ENCODE measurements at regions not wholly inside any gene's neighbourhood (a gene's known extent, or its start where the extent isn't known, plus 50 kb on each side); places are given as distances from the start of the nearest gene placed in this dataset.
"Not testable (repeated sequence)": the region's sequence is repeated elsewhere in the genome, so short reads cannot be mapped to it uniquely, and the experiment has no call there.

GRCh38 chr1:120648915-120649623 is 74.7 kb upstream of the NBPF26 start:
- not testable (repeated sequence) for H3K36me3 ChIP-seq (ENCODE audit: control insufficient read depth, insufficient read depth, low read length); H3K9me3 ChIP-seq (ENCODE audit: control insufficient read depth, insufficient read depth, low read depth, low read length)

DNA sequence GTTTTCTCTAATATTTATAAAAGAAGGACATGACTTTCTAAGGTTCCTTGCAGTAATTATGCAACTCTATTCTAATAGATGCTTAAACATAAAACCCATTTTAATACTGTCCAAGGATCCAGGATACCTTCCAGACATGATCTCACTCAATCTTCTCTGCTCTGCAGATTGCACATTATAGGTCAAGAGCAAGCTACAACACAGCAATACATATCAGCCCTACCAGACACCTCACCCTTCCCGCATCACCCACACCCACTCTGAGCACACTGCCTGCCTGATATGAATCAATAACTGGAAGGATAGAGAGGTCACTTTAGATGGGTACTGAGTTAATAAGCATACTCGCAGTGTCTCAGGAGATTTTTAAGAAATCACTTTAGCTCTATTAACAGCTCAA is 74.0 kb upstream of the NBPF26 start:
- not testable (repeated sequence) for H3K4me1 ChIP-seq (ENCODE audit: control insufficient read depth, insufficient read depth, low read length); H3K4me3 ChIP-seq (ENCODE audit: low read depth, low read length); H3K9me3 ChIP-seq (ENCODE audit: control insufficient read depth, insufficient read depth, low read depth, low read length); H3K27me3 ChIP-seq (ENCODE audit: control insufficient read depth, insufficient read depth, low read length); H3K9ac ChIP-seq (ENCODE audit: low read length); H3K27ac ChIP-seq (ENCODE audit: low read depth, low read length); H3K36me3 ChIP-seq (ENCODE audit: control insufficient read depth, insufficient read depth, low read length)

More at GRCh38 chr1:120648915-120649623, 74.7 kb upstream of the NBPF26 start:
- H3K27me3 ChIP-seq (ENCODE audit: control insufficient read depth, insufficient read depth, low read length); H3K9ac ChIP-seq (ENCODE audit: low read length); H3K4me1 ChIP-seq (ENCODE audit: control insufficient read depth, insufficient read depth, low read length); H3K4me3 ChIP-seq (ENCODE audit: low read depth, low read length); H3K27ac ChIP-seq (ENCODE audit: low read depth, low read length): not testable (repeated sequence)

DNA sequence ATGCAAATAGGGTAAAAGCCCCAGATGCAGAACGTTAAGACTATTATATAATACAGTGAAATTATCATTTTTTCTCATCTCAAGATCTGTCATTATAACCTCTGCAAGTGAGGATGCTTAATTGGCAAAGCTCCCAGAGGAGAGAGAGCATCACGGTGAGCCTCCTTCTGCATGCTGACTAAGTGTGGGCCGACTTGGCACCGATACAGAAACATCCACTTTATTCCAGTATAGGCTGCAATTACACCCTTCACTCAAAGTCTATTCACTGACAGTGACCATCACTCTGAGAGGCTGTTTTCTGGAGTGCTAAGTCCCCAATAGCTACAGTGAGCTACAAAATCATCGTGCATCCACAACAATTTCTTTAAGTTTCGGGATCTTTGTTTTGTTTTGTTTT is 69.6 kb upstream of the NBPF26 start:
- not testable (repeated sequence) for H3K4me1 ChIP-seq (ENCODE audit: control insufficient read depth, insufficient read depth, low read length); H3K9me3 ChIP-seq (ENCODE audit: control insufficient read depth, insufficient read depth, low read depth, low read length); H3K27ac ChIP-seq (ENCODE audit: low read depth, low read length); H3K36me3 ChIP-seq (ENCODE audit: control insufficient read depth, insufficient read depth, low read length); H3K27me3 ChIP-seq (ENCODE audit: control insufficient read depth, insufficient read depth, low read length); H3K9ac ChIP-seq (ENCODE audit: low read length); H3K4me3 ChIP-seq (ENCODE audit: low read depth, low read length)

- H3K9ac ChIP-seq (ENCODE audit: low read length); H3K4me3 ChIP-seq (ENCODE audit: low read depth, low read length); H3K36me3 ChIP-seq (ENCODE audit: control insufficient read depth, insufficient read depth, low read length); H3K4me1 ChIP-seq (ENCODE audit: control insufficient read depth, insufficient read depth, low read length); H3K9me3 ChIP-seq (ENCODE audit: control insufficient read depth, insufficient read depth, low read depth, low read length); H3K27me3 ChIP-seq (ENCODE audit: control insufficient read depth, insufficient read depth, low read length); H3K27ac ChIP-seq (ENCODE audit: low read depth, low read length): not testable (repeated sequence)
These were observed 68.4 kb upstream of the NBPF26 start for GRCh38 chr1:120655394-120655793.

- H3K4me1 ChIP-seq (ENCODE audit: control insufficient read depth, insufficient read depth, low read length); H3K9ac ChIP-seq (ENCODE audit: low read length); H3K4me3 ChIP-seq (ENCODE audit: low read depth, low read length); H3K9me3 ChIP-seq (ENCODE audit: control insufficient read depth, insufficient read depth, low read depth, low read length); H3K27ac ChIP-seq (ENCODE audit: low read depth, low read length); H3K36me3 ChIP-seq (ENCODE audit: control insufficient read depth, insufficient read depth, low read length); H3K27me3 ChIP-seq (ENCODE audit: control insufficient read depth, insufficient read depth, low read length): not testable (repeated sequence)
These were observed 67.6 kb upstream of the NBPF26 start for GRCh38 chr1:120656116-120656515.

- H3K9me3 ChIP-seq (ENCODE audit: control insufficient read depth, insufficient read depth, low read depth, low read length); H3K27ac ChIP-seq (ENCODE audit: low read depth, low read length); H3K4me1 ChIP-seq (ENCODE audit: control insufficient read depth, insufficient read depth, low read length); H3K9ac ChIP-seq (ENCODE audit: low read length); H3K4me3 ChIP-seq (ENCODE audit: low read depth, low read length); H3K36me3 ChIP-seq (ENCODE audit: control insufficient read depth, insufficient read depth, low read length); H3K27me3 ChIP-seq (ENCODE audit: control insufficient read depth, insufficient read depth, low read length): not testable (repeated sequence)
These were observed 65.9 kb upstream of the NBPF26 start for GRCh38 chr1:120657804-120658203.

- H3K4me3 ChIP-seq (ENCODE audit: low read depth, low read length); H3K36me3 ChIP-seq (ENCODE audit: control insufficient read depth, insufficient read depth, low read length); H3K27ac ChIP-seq (ENCODE audit: low read depth, low read length); H3K27me3 ChIP-seq (ENCODE audit: control insufficient read depth, insufficient read depth, low read length); H3K9ac ChIP-seq (ENCODE audit: low read length); H3K9me3 ChIP-seq (ENCODE audit: control insufficient read depth, insufficient read depth, low read depth, low read length); H3K4me1 ChIP-seq (ENCODE audit: control insufficient read depth, insufficient read depth, low read length): not testable (repeated sequence)
These were observed 65.1 kb upstream of the NBPF26 start for GRCh38 chr1:120658622-120659021.

DNA sequence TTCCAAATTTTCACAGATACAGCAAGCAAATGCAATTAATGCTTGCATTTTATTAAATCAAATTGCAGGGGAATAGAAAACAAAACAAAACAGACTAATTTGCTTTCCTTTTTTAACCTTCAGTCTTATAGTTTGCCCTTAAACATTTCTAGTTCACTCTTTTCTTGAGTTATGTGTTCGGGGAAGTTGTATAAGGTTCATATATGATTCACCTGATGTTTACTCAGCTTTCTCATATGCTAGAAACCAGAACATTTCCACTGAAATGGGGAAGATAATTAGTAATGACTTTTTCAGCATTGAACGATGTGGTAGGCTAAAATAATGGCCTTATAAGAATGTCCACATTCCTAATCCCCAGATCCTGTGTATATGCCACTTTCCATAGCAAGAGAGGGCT is 64.6 kb upstream of the NBPF26 start:
- H3K27me3 ChIP-seq (ENCODE audit: control insufficient read depth, insufficient read depth, low read length); H3K9me3 ChIP-seq (ENCODE audit: control insufficient read depth, insufficient read depth, low read depth, low read length); H3K27ac ChIP-seq (ENCODE audit: low read depth, low read length); H3K4me1 ChIP-seq (ENCODE audit: control insufficient read depth, insufficient read depth, low read length); H3K9ac ChIP-seq (ENCODE audit: low read length); H3K4me3 ChIP-seq (ENCODE audit: low read depth, low read length); H3K36me3 ChIP-seq (ENCODE audit: control insufficient read depth, insufficient read depth, low read length): not testable (repeated sequence)

DNA sequence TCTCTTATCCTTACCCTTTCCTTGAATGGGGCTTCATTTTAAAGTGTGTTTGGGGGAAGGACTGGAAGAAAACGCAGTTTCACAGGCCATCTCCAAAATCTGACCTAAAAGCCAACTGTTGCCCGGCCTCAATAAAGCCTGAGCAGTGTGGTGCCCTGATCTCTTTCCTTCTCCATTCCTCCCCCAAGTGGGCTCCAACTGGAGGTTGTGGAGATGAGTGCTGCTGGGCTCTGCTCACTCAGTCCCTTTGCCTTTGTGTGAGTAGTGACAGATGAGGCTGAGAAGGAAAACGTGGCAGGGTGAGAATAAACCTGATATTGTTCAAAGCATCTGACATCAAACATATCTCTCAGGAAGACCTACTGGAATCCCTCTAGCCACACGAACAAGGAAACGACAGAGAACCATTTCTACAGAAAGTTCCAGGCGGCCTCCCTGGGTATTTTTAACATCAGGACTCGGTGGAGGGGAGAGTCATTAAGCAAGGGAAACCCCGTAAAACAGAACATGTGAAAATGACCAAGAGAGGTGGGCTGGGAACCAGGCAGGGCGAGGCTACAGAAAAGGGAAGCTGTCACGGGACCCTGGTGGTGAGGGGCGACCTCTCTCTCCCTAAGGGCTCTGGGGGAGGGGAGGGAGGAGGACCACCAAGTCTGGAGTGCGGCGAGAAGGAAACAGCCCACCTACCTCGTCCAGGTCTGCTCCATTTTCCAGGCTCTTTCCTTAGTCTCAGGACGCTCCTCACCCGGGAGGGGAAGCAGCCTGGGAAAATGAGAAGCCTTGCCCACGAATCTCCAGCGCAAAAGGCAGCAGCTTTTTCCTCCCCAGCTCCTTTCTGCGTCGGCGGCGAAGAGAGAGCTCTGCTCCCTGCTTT is 59.1 kb upstream of the NBPF26 start:
- not testable (repeated sequence) for H3K9ac ChIP-seq (ENCODE audit: low read length); H3K4me1 ChIP-seq (ENCODE audit: control insufficient read depth, insufficient read depth, low read length); H3K27ac ChIP-seq (ENCODE audit: low read depth, low read length); H3K4me3 ChIP-seq (ENCODE audit: low read depth, low read length); H3K9me3 ChIP-seq (ENCODE audit: control insufficient read depth, insufficient read depth, low read depth, low read length); H3K36me3 ChIP-seq (ENCODE audit: control insufficient read depth, insufficient read depth, low read length); H3K27me3 ChIP-seq (ENCODE audit: control insufficient read depth, insufficient read depth, low read length)

DNA sequence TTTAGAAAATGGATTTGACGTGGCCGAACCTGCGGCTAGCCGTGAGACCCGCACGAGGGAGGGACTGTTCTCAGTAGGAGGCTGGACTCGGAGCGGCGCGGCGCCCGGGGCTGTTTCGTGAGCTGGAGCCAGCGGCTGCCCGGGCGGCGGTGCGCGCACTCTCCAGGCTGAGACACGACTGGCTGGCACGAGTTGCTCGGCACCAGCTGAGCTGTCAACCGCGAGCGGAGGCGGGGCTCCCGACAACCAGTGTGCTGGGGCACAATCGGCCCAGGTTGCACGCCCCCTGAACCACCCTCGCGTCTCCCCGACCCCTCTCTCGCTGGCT is 58.5 kb upstream of the NBPF26 start:
- not testable (repeated sequence) for H3K4me1 ChIP-seq (ENCODE audit: control insufficient read depth, insufficient read depth, low read length); H3K4me3 ChIP-seq (ENCODE audit: low read depth, low read length); H3K36me3 ChIP-seq (ENCODE audit: control insufficient read depth, insufficient read depth, low read length); H3K9ac ChIP-seq (ENCODE audit: low read length); H3K27ac ChIP-seq (ENCODE audit: low read depth, low read length); H3K27me3 ChIP-seq (ENCODE audit: control insufficient read depth, insufficient read depth, low read length); H3K9me3 ChIP-seq (ENCODE audit: control insufficient read depth, insufficient read depth, low read depth, low read length)

DNA sequence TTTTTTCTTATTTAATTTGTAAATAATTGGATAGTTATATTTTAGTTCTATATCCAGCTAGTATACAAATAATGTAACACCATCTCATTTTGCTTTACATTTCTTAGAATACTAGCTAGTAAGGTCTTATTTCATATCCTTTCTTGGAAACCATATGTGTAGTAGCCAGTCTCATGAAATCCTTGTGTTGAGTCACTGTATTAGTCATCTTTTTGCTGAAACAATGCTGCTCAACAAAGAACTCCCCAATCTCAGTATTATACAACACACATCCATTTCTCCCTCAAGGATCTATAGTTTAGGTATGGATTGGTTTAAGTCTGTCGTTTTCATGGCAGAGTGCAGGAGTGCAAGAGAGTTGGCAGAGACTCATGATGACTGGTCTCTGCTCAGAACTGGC is 55.6 kb upstream of the NBPF26 start:
- not testable (repeated sequence) for H3K27me3 ChIP-seq (ENCODE audit: control insufficient read depth, insufficient read depth, low read length); H3K27ac ChIP-seq (ENCODE audit: low read depth, low read length); H3K36me3 ChIP-seq (ENCODE audit: control insufficient read depth, insufficient read depth, low read length); H3K4me1 ChIP-seq (ENCODE audit: control insufficient read depth, insufficient read depth, low read length); H3K4me3 ChIP-seq (ENCODE audit: low read depth, low read length); H3K9ac ChIP-seq (ENCODE audit: low read length); H3K9me3 ChIP-seq (ENCODE audit: control insufficient read depth, insufficient read depth, low read depth, low read length)
